GM23248 (cell line): ENCODE measurements at regions not wholly inside any gene's neighbourhood (a gene's known extent, or its start where the extent isn't known, plus 50 kb on each side); places are given as distances from the start of the nearest gene placed in this dataset.

ENCODE experiments used
- EZH2 ChIP-seq: fragments of 200-600 bp; sonication (generic); IDR thresholded peaks from 2 replicates; pipeline ENCODE4 v1.6.1; 2018; ENCODE audit warnings: antibody characterized with exemption, mild to moderate bottlenecking; ENCODE audit not compliant: insufficient read depth, poor library complexity, severe bottlenecking
- EZH2phosphoT487 ChIP-seq: fragments of 200-600 bp; sonication (generic); IDR thresholded peaks from 2 replicates; pipeline ENCODE4 v1.6.1; 2018; ENCODE audit warnings: antibody characterized with exemption, moderate library complexity, mild to moderate bottlenecking, low read depth; ENCODE audit not compliant: insufficient read depth

- no peak for TF ChIP-seq EZH2
- no peak for TF ChIP-seq EZH2phosphoT487
These were observed 399.9 kb downstream of the CDH26 start for GRCh38 chr20:60358101-60358500.
